A549 (cell line): ENCODE measurements at regions not wholly inside any gene's neighbourhood (a gene's known extent, or its start where the extent isn't known, plus 50 kb on each side); places are given as distances from the start of the nearest gene placed in this dataset.

Source experiments
- ATAC-seq, 2 experiments: fragments of 200-7000 bp in 1 of 2; fragments of >200 bp in 1 of 2; cut with Nextera tagmentation in 1 of 2; cut with Tn5 transposase in 1 of 2; 3 replicates each; pipeline versions ENCODE4 v1.8.0 to v1.9.1; 2018 to 2020; ENCODE audit warnings: mild to moderate bottlenecking in 1 of 2, moderate library complexity in 1 of 2
- CTCF ChIA-PET: fragments of 300-600 bp; sonication (Branson Sonifier 250); formaldehyde crosslinking; extraction: SDS; loops from one replicate; lab custom pipeline; 2021; ENCODE audit warnings: antibody characterized with exemption, inconsistent platforms; lab: Yijun Ruan, JAX
- POLR2A ChIA-PET: fragments of 350-600 bp; formaldehyde crosslinking; extraction: SDS; loops from one replicate; lab custom pipeline; 2021; ENCODE audit warnings: antibody characterized with exemption, inconsistent platforms; lab: Yijun Ruan, JAX
- DNase-seq, 2 experiments: peaks; one replicate each; pipeline versions ENCODE4 v3.0.0 to v3.0.0-alpha.2; 2011 to 2016; ENCODE audit warnings: low read depth in 1 of 2, low spot score in 1 of 2
- FAIRE-seq: peaks from 2 replicates; lab custom pipeline; 2011; peaks lifted over from hg19 to GRCh38; lab: Jason Lieb, UNC
- H3K27ac ChIP-seq, 2 experiments: fragments of >200 bp; sonication (Bioruptor Twin); formaldehyde crosslinking; 3 replicates each; pipeline ENCODE4 v1.5.1; 2016 to 2017
- H3K4me1 ChIP-seq: fragments of >200 bp; sonication (Bioruptor Twin); formaldehyde crosslinking; 3 replicates; pipeline ENCODE4 v1.6.1; 2016
- H3K4me2 ChIP-seq: fragments of >200 bp; sonication (Bioruptor Twin); formaldehyde crosslinking; 3 replicates; pipeline ENCODE4 v1.6.1; 2016
- H3K4me3 ChIP-seq: fragments of >200 bp; sonication (Bioruptor Twin); formaldehyde crosslinking; 3 replicates; pipeline ENCODE4 v1.5.1; 2016
- H3K9me3 ChIP-seq: fragments of >200 bp; sonication (Bioruptor Twin); formaldehyde crosslinking; 3 replicates; pipeline ENCODE4 v1.6.1; 2016
- BHLHE40 ChIP-seq: IDR thresholded peaks from 2 replicates; pipeline ENCODE4 v1.6.1; 2012; ENCODE audit warnings: low read depth, low read length, inconsistent platforms
- CEBPB ChIP-seq, 2 experiments: fragments of >200 bp in 1 of 2; sonication (Bioruptor Twin) in 1 of 2; formaldehyde crosslinking in 1 of 2; IDR thresholded peaks; 2 replicates each; pipeline ENCODE4 v1.6.1; 2012 to 2016
- EHF ChIP-seq: fragments of 250-450 bp; sonication (Bioruptor Pico); IDR thresholded peaks from 2 replicates; pipeline ENCODE4 v1.5.0; 2020; ENCODE audit warnings: mild to moderate bottlenecking
- EHMT2 ChIP-seq: fragments of 200-600 bp; sonication (generic); IDR thresholded peaks from 2 replicates; pipeline ENCODE4 v1.6.1; 2016; ENCODE audit warnings: antibody characterized with exemption, low read depth, mild to moderate bottlenecking, moderate library complexity
- EP300 ChIP-seq, 2 experiments: fragments of >200 bp; sonication (Bioruptor Twin); formaldehyde crosslinking; IDR thresholded peaks; 2 replicates in 1 of 2; 3 replicates in 1 of 2; pipeline ENCODE4 v1.6.1; 2016 to 2017
- ESRRA ChIP-seq: fragments of 150-350 bp; IDR thresholded peaks from 2 replicates; pipeline ENCODE4 v1.6.1; 2014; ENCODE audit warnings: mild to moderate bottlenecking, low read length, borderline replicate concordance
- FOSB ChIP-seq: fragments of 250-450 bp; sonication (Bioruptor Pico); IDR thresholded peaks from 2 replicates; pipeline ENCODE4 v1.5.0; 2020; ENCODE audit warnings: mild to moderate bottlenecking, moderate library complexity
- FOXS1 ChIP-seq: fragments of 250-450 bp; sonication (Bioruptor Pico); IDR thresholded peaks from 2 replicates; pipeline ENCODE4 v1.5.0; 2020; ENCODE audit warnings: mild to moderate bottlenecking, moderate library complexity
- HDAC2 ChIP-seq: fragments of 200-600 bp; sonication (generic); IDR thresholded peaks from 2 replicates; pipeline ENCODE4 v1.6.1; 2016
- HEYL ChIP-seq: fragments of 250-450 bp; sonication (Bioruptor Pico); IDR thresholded peaks from 2 replicates; pipeline ENCODE4 v1.8.0; 2021; ENCODE audit warnings: mild to moderate bottlenecking, moderate library complexity
- HOXB13 ChIP-seq: fragments of 250-450 bp; sonication (Bioruptor Pico); IDR thresholded peaks from 2 replicates; pipeline ENCODE4 v1.5.0; 2020; ENCODE audit warnings: low read depth, mild to moderate bottlenecking, moderate library complexity
- HOXB5 ChIP-seq: fragments of 250-450 bp; sonication (Bioruptor Pico); IDR thresholded peaks from 2 replicates; pipeline ENCODE4 v1.5.0; 2020; ENCODE audit warnings: mild to moderate bottlenecking, moderate library complexity
- KDM1A ChIP-seq: fragments of 200-600 bp; sonication (generic); IDR thresholded peaks from 2 replicates; pipeline ENCODE4 v1.6.1; 2016; ENCODE audit warnings: low read depth, mild to moderate bottlenecking
- NPAS2 ChIP-seq: fragments of 250-450 bp; sonication (Bioruptor Pico); IDR thresholded peaks from 2 replicates; pipeline ENCODE4 v1.8.0; 2022; ENCODE audit warnings: mild to moderate bottlenecking, moderate library complexity, borderline replicate concordance
- NR3C1 ChIP-seq: fragments of >200 bp; sonication (Bioruptor Twin); formaldehyde crosslinking; IDR thresholded peaks from 3 replicates; pipeline ENCODE4 v1.6.1; 2017
- POLR2AphosphoS2 ChIP-seq: conservative IDR thresholded peaks from 2 replicates; pipeline ENCODE4 v1.6.1; 2012; ENCODE audit warnings: low read length, improper control_type of control experiment, inconsistent platforms
- RAD21 ChIP-seq, 2 experiments: fragments of >200 bp in 1 of 2; sonication (Bioruptor Twin) in 1 of 2; formaldehyde crosslinking in 1 of 2; IDR thresholded peaks in 1 of 2; conservative IDR thresholded peaks in 1 of 2; 2 replicates in 1 of 2; 3 replicates in 1 of 2; pipeline ENCODE4 v1.6.1; 2012 to 2018; ENCODE audit warnings: inconsistent platforms in 1 of 2
- RARB ChIP-seq: fragments of 250-450 bp; sonication (Bioruptor Pico); IDR thresholded peaks from 2 replicates; pipeline ENCODE4 v1.8.0; 2021; ENCODE audit warnings: mild to moderate bottlenecking, moderate library complexity
- RFX5 ChIP-seq: fragments of 450-650 bp; IDR thresholded peaks from 2 replicates; pipeline ENCODE4 v1.7.1; 2014; ENCODE audit warnings: antibody characterized with exemption, mild to moderate bottlenecking, moderate library complexity
- RNF2 ChIP-seq: fragments of 200-600 bp; sonication (generic); IDR thresholded peaks from 2 replicates; pipeline ENCODE4 v1.6.1; 2016; ENCODE audit warnings: low read depth, mild to moderate bottlenecking, antibody characterized with exemption, moderate library complexity, borderline replicate concordance
- SREBF2 ChIP-seq: fragments of 450-650 bp; IDR thresholded peaks from 2 replicates; pipeline ENCODE4 v1.6.1; 2014; ENCODE audit warnings: mild to moderate bottlenecking, moderate library complexity
- TFCP2L1 ChIP-seq: fragments of 250-450 bp; sonication (Bioruptor Pico); IDR thresholded peaks from 2 replicates; pipeline ENCODE4 v1.5.0; 2021; ENCODE audit warnings: mild to moderate bottlenecking
- ZC3H11A ChIP-seq: fragments of 450-650 bp; IDR thresholded peaks from 2 replicates; pipeline ENCODE4 v1.6.1; 2014; ENCODE audit warnings: antibody characterized with exemption, mild to moderate bottlenecking
- ZFP36 ChIP-seq: fragments of 450-650 bp; IDR thresholded peaks from 2 replicates; pipeline ENCODE4 v1.6.1; 2014; ENCODE audit warnings: borderline replicate concordance; ENCODE audit not compliant: partially characterized antibody
- ZNF302 ChIP-seq: fragments of 250-450 bp; sonication (Bioruptor Pico); IDR thresholded peaks from 2 replicates; pipeline ENCODE4 v1.9.0; 2021; ENCODE audit warnings: inconsistent platforms, mild to moderate bottlenecking, moderate library complexity
- ZSCAN20 ChIP-seq: fragments of 250-450 bp; sonication (Bioruptor Pico); IDR thresholded peaks from 2 replicates; pipeline ENCODE4 v1.8.0; 2022; ENCODE audit warnings: mild to moderate bottlenecking, moderate library complexity
- WGBS: methylation state at CpG from one replicate; pipeline ENCODE4 v1.1.6; 2017; ENCODE audit errors: missing lambda C conversion rate; 5-methylcytosine and 5-hydroxymethylcytosine counted together
- TF ChIP-seq, protein P1 (sequence below): IDR thresholded peaks from 2 replicates; pipeline ENCODE4 v1.6.1; 2012; ENCODE audit warnings: low read depth, borderline replicate concordance
- TF ChIP-seq, protein P2 (sequence below): IDR thresholded peaks from 2 replicates; pipeline ENCODE4 v1.6.1; 2012
- TF ChIP-seq, protein P3 (sequence below): fragments of 450-650 bp; IDR thresholded peaks from 2 replicates; pipeline ENCODE4 v1.6.1; 2014; ENCODE audit warnings: antibody characterized with exemption
- TF ChIP-seq, protein P4 (sequence below): fragments of >200 bp; sonication (Bioruptor Twin); formaldehyde crosslinking; IDR thresholded peaks from 3 replicates; pipeline ENCODE4 v1.6.1; 2016
- TF ChIP-seq, protein P5 (sequence below): fragments of 250-450 bp; sonication (Bioruptor Pico); IDR thresholded peaks from 2 replicates; pipeline ENCODE4 v1.5.0; 2021; ENCODE audit warnings: mild to moderate bottlenecking, moderate library complexity, borderline replicate concordance

DNA sequence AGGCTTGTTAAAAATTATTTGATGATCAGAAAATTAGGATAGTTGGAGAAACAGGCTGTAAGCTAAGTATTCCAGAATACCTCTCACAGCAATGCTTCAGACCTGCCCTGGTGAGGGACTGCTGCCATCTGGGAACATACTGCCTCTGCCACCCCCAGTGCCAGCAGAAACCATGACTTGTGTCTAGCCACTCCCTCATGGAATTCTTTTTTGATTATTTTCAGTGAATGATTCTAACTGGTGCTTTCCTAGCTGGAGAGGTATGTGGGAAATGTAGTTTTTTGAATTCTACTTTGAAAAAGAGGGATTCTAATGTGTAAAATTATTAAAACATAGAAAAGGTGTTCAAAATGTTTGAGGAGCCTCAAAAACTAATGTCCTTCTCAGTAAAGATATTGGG, 126.3 kb downstream of the HMHB1 start:
- Histone ChIP-seq H3K27ac (no peak overlapping the region), H3K9me3 (peaks cover 7% of the 10 kb centered on the region), H3K4me1 (peaks cover 8% of the 10 kb centered on the region; the same call in 2 of the 3 replicates), H3K4me3 (no peak overlapping the region), H3K4me2 (no peak overlapping the region)
- no peak for DNase-seq
- no peak for FAIRE-seq
- ChIA-PET CTCF (interaction anchor here (0.9 to 1.7 kb wide), 2 partner anchors 15 to 18 kb away, joined by 3 to 4 read pairs; no protein-coding TSS in a partner anchor), POLR2A (no interaction called here)
- peak in 1 of 2 experiments; percentile 43; a peak in 1 of 6 replicates for ATAC-seq
- no peak for TF ChIP-seq BHLHE40
- TF ChIP-seq EHF (CRISPR knock-in tag): no peak
- TF ChIP-seq HOXB13 (CRISPR knock-in tag): no peak
- no peak for TF ChIP-seq HOXB5 (CRISPR knock-in tag)
- TF ChIP-seq ZFP36: no peak
- TF ChIP-seq HDAC2: no peak
- TF ChIP-seq, protein P1, sequence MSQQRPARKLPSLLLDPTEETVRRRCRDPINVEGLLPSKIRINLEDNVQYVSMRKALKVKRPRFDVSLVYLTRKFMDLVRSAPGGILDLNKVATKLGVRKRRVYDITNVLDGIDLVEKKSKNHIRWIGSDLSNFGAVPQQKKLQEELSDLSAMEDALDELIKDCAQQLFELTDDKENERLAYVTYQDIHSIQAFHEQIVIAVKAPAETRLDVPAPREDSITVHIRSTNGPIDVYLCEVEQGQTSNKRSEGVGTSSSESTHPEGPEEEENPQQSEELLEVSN: no peak
- TF ChIP-seq RARB (CRISPR knock-in tag): no peak
- TF ChIP-seq RAD21 (conservative IDR thresholded peaks at IDR 0.05 in 1 of 2, IDR thresholded peaks at IDR 0.05 in 1 of 2): no peak
- TF ChIP-seq, protein P2, sequence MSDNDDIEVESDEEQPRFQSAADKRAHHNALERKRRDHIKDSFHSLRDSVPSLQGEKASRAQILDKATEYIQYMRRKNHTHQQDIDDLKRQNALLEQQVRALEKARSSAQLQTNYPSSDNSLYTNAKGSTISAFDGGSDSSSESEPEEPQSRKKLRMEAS: no peak
- no peak for TF ChIP-seq EP300 (IDR thresholded peaks at IDR 0.05)
- TF ChIP-seq NPAS2 (CRISPR knock-in tag): no peak
- TF ChIP-seq ZNF302: no peak
- TF ChIP-seq FOXS1 (CRISPR knock-in tag): no peak
- no peak for TF ChIP-seq SREBF2
- TF ChIP-seq CEBPB (IDR thresholded peaks at IDR 0.05): no peak
- no peak for TF ChIP-seq HEYL
- TF ChIP-seq, protein P3, sequence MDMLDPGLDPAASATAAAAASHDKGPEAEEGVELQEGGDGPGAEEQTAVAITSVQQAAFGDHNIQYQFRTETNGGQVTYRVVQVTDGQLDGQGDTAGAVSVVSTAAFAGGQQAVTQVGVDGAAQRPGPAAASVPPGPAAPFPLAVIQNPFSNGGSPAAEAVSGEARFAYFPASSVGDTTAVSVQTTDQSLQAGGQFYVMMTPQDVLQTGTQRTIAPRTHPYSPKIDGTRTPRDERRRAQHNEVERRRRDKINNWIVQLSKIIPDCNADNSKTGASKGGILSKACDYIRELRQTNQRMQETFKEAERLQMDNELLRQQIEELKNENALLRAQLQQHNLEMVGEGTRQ: no peak
- TF ChIP-seq EHMT2: no peak
- no peak for TF ChIP-seq ZC3H11A
- TF ChIP-seq, all 56 proteins: peak for 0

DNA sequence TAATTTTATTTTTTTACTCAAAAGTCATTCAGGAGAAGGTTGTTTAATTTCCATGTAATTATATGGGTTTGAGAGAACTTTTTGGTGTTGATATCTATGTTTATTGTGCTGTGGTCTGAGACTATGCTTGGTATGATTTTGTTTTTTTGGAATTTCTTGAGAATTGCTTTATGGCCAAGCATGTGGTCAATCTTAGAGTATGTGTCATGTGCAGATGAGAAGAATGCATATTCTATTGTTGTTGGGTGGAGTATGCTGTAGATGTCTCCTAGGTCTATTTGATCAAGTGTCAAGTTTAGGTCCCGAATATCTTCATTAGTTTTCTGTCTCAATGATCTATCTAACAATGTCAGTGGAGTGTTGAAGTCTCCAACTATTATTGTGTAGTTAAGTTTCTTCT, 134.9 kb downstream of the HMHB1 start:
- FAIRE-seq: no peak
- ChIA-PET CTCF (no interaction called here), POLR2A (no interaction called here)
- Histone ChIP-seq H3K4me2 (no peak overlapping the region), H3K4me3 (no peak overlapping the region), H3K9me3 (peaks cover 18% of the 10 kb centered on the region), H3K4me1 (no peaks in the 10 kb centered on the region), H3K27ac (no peak overlapping the region)
- TF ChIP-seq ZNF302 (no peak), KDM1A (no peak), ESRRA (no peak), RFX5 (no peak), ZFP36 (no peak), ZSCAN20 (no peak), RARB (CRISPR knock-in tag) (no peak)
- no peak for DNase-seq
- WGBS: 46% methylated on average over 1 of the region's 1 CpG
- no peak for ATAC-seq

DNA sequence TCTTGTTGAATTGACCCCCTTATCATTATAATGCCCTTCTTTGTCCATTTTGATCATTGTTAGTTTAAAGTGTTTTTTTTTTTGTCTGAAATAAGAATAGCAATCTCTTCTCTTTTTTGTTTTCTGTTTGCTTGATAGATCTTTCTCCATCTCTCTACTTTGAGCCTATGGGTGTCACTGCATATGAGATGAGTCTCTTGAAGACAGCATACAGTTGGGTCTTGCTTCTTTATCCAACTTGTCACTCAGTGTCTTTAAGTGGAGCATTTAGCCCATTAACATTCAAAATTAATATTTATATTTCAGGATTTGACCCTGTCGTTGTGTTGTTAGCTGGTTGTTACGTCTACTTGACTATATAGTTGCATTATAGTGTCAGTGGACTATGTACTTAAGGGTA, 135.4 kb downstream of the HMHB1 start:
- Histone ChIP-seq H3K4me2 (no peak overlapping the region), H3K9me3 (peaks cover 18% of the 10 kb centered on the region), H3K4me1 (no peaks in the 10 kb centered on the region), H3K4me3 (no peak overlapping the region), H3K27ac (no peak overlapping the region)
- POLR2A ChIA-PET: no interaction called here
- WGBS: 48% methylated on average over 2 of the region's 2 CpGs
- no peak for FAIRE-seq
- no peak for DNase-seq
- no peak for ATAC-seq
- CTCF ChIA-PET: no interaction called here
- TF ChIP-seq TFCP2L1 (CRISPR knock-in tag) (no peak), RFX5 (no peak), ZC3H11A (no peak), FOSB (CRISPR knock-in tag) (no peak), RNF2 (no peak), NR3C1 (no peak), ESRRA (no peak), RAD21 (conservative IDR thresholded peaks at IDR 0.05 in 1 of 2, IDR thresholded peaks at IDR 0.05 in 1 of 2) (no peak), POLR2AphosphoS2 (no peak)
- TF ChIP-seq, protein P3: no peak
- TF ChIP-seq, protein P4, sequence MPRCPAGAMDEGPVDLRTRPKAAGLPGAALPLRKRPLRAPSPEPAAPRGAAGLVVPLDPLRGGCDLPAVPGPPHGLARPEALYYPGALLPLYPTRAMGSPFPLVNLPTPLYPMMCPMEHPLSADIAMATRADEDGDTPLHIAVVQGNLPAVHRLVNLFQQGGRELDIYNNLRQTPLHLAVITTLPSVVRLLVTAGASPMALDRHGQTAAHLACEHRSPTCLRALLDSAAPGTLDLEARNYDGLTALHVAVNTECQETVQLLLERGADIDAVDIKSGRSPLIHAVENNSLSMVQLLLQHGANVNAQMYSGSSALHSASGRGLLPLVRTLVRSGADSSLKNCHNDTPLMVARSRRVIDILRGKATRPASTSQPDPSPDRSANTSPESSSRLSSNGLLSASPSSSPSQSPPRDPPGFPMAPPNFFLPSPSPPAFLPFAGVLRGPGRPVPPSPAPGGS: no peak
- TF ChIP-seq, protein P5, sequence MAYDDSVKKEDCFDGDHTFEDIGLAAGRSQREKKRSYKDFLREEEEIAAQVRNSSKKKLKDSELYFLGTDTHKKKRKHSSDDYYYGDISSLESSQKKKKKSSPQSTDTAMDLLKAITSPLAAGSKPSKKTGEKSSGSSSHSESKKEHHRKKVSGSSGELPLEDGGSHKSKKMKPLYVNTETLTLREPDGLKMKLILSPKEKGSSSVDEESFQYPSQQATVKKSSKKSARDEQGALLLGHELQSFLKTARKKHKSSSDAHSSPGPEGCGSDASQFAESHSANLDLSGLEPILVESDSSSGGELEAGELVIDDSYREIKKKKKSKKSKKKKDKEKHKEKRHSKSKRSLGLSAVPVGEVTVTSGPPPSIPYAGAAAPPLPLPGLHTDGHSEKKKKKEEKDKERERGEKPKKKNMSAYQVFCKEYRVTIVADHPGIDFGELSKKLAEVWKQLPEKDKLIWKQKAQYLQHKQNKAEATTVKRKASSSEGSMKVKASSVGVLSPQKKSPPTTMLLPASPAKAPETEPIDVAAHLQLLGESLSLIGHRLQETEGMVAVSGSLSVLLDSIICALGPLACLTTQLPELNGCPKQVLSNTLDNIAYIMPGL: no peak
- TF ChIP-seq, protein P2: no peak
